HEK293 (cell line): ENCODE measurements at regions not wholly inside any gene's neighbourhood (a gene's known extent, or its start where the extent isn't known, plus 50 kb on each side); places are given as distances from the start of the nearest gene placed in this dataset.

ENCODE experiments used
- CTCF ChIA-PET: fragments of 350-600 bp; formaldehyde crosslinking; extraction: SDS; loops from one replicate; lab custom pipeline; 2021; ENCODE audit warnings: antibody characterized with exemption; lab: Yijun Ruan, JAX
- POLR2A ChIA-PET: fragments of 300-600 bp; formaldehyde crosslinking; extraction: SDS; loops from one replicate; lab custom pipeline; 2020; ENCODE audit warnings: antibody characterized with exemption, inconsistent platforms; lab: Yijun Ruan, JAX
- H3K27ac ChIP-seq: fragments of 200-500 bp; sonication (Bioruptor generic); 2 replicates; pipeline ENCODE4 v1.5.1; 2014; ENCODE audit warnings: low read depth, low read length, control low read depth, inconsistent platforms; ENCODE audit errors: extremely low read depth
- H3K36me3 ChIP-seq, 2 experiments: fragments of 200-500 bp in 1 of 2; sonication (Bioruptor generic) in 1 of 2; 1 replicate in 1 of 2; 2 replicates in 1 of 2; pipeline ENCODE4 v1.5.1; 2014 to 2017; ENCODE audit warnings: inconsistent platforms in 2 of 2, low read length in 2 of 2; ENCODE audit not compliant: control insufficient read depth in 2 of 2, insufficient read depth in 1 of 2
- H3K4me1 ChIP-seq: fragments of 200-500 bp; sonication (Bioruptor generic); 2 replicates; pipeline ENCODE4 v1.5.1; 2014; ENCODE audit warnings: mild to moderate bottlenecking, low read length, inconsistent platforms; ENCODE audit not compliant: control insufficient read depth, insufficient read depth
- H3K4me3 ChIP-seq: 2 replicates; pipeline ENCODE4 v1.5.1; 2011; ENCODE audit warnings: low read depth, mild to moderate bottlenecking, control low read depth, low read length, moderate library complexity
- H3K9me3 ChIP-seq: fragments of 200-500 bp; sonication (Bioruptor generic); 2 replicates; pipeline ENCODE4 v1.5.1; 2014; ENCODE audit warnings: low read depth, low read length, inconsistent platforms; ENCODE audit not compliant: control insufficient read depth, insufficient read depth
- GLIS1 ChIP-seq: fragments of 450-650 bp; formaldehyde crosslinking; IDR thresholded peaks from 2 replicates; pipeline ENCODE4 v1.5.1; 2016; ENCODE audit warnings: missing biosample characterization, missing genetic modification characterization
- PRDM2 ChIP-seq: fragments of 450-650 bp; formaldehyde crosslinking; IDR thresholded peaks from 2 replicates; pipeline ENCODE4 v1.5.1; 2016; ENCODE audit warnings: missing biosample characterization, missing genetic modification characterization, borderline replicate concordance
- SCRT1 ChIP-seq: fragments of 450-650 bp; formaldehyde crosslinking; IDR thresholded peaks from 2 replicates; pipeline ENCODE4 v1.5.1; 2016; ENCODE audit warnings: missing biosample characterization, missing genetic modification characterization, borderline replicate concordance
- SP3 ChIP-seq: fragments of 450-650 bp; formaldehyde crosslinking; IDR thresholded peaks from 2 replicates; pipeline ENCODE4 v1.5.1; 2016; ENCODE audit warnings: missing biosample characterization, missing genetic modification characterization
- ZNF10 ChIP-seq: fragments of 450-650 bp; formaldehyde crosslinking; IDR thresholded peaks from 2 replicates; pipeline ENCODE4 v1.5.1; 2017; ENCODE audit warnings: missing biosample characterization, missing genetic modification characterization
- ZNF169 ChIP-seq: fragments of 450-650 bp; formaldehyde crosslinking; IDR thresholded peaks from 2 replicates; pipeline ENCODE4 v1.5.1; 2016; ENCODE audit warnings: missing biosample characterization, missing genetic modification characterization
- ZNF221 ChIP-seq: fragments of 450-650 bp; formaldehyde crosslinking; IDR thresholded peaks from 2 replicates; pipeline ENCODE4 v1.5.1; 2017; ENCODE audit warnings: missing biosample characterization, missing genetic modification characterization, borderline replicate concordance
- ZNF335 ChIP-seq: fragments of 450-650 bp; formaldehyde crosslinking; conservative IDR thresholded peaks from 2 replicates; pipeline ENCODE4 v1.5.1; 2016; ENCODE audit warnings: missing biosample characterization, missing genetic modification characterization
- ZNF354C ChIP-seq: fragments of 450-650 bp; formaldehyde crosslinking; IDR thresholded peaks from 2 replicates; pipeline ENCODE4 v1.5.1; 2016; ENCODE audit warnings: missing biosample characterization, missing genetic modification characterization, low read depth, borderline replicate concordance
- ZNF510 ChIP-seq: fragments of 450-650 bp; formaldehyde crosslinking; IDR thresholded peaks from 2 replicates; pipeline ENCODE4 v1.5.1; 2018; ENCODE audit warnings: mild to moderate bottlenecking, missing genetic modification characterization, missing biosample characterization; ENCODE audit not compliant: insufficient replicate concordance
- ZNF555 ChIP-seq: fragments of 450-650 bp; formaldehyde crosslinking; conservative IDR thresholded peaks from 2 replicates; pipeline ENCODE4 v1.5.1; 2017; ENCODE audit warnings: missing biosample characterization, mild to moderate bottlenecking, missing genetic modification characterization, inconsistent platforms
- ZNF560 ChIP-seq: fragments of 450-650 bp; formaldehyde crosslinking; IDR thresholded peaks from 2 replicates; pipeline ENCODE4 v1.5.1; 2017; ENCODE audit warnings: missing biosample characterization, missing genetic modification characterization, borderline replicate concordance
- ZNF623 ChIP-seq: fragments of 450-650 bp; formaldehyde crosslinking; IDR thresholded peaks from 2 replicates; pipeline ENCODE4 v1.5.1; 2016; ENCODE audit warnings: missing biosample characterization, missing genetic modification characterization
- ZNF654 ChIP-seq: fragments of 450-650 bp; formaldehyde crosslinking; IDR thresholded peaks from 2 replicates; pipeline ENCODE4 v1.5.1; 2016; ENCODE audit warnings: low read depth, missing biosample characterization, missing genetic modification characterization
- ZNF660 ChIP-seq: fragments of 450-650 bp; IDR thresholded peaks from 2 replicates; pipeline ENCODE4 v1.5.1; 2018; ENCODE audit warnings: missing biosample characterization, mild to moderate bottlenecking, missing genetic modification characterization
- ZSCAN16 ChIP-seq: fragments of 450-650 bp; formaldehyde crosslinking; IDR thresholded peaks from 2 replicates; pipeline ENCODE4 v1.5.1; 2016; ENCODE audit warnings: missing biosample characterization, missing genetic modification characterization
- ZSCAN4 ChIP-seq: fragments of 450-650 bp; formaldehyde crosslinking; IDR thresholded peaks from 2 replicates; pipeline ENCODE4 v1.5.1; 2017; ENCODE audit warnings: missing biosample characterization, missing genetic modification characterization
- TF ChIP-seq, protein P1 (sequence below): fragments of 450-650 bp; formaldehyde crosslinking; IDR thresholded peaks from 2 replicates; pipeline ENCODE4 v1.5.1; 2016; ENCODE audit warnings: missing biosample characterization, missing genetic modification characterization
- TF ChIP-seq, protein P2 (sequence below): fragments of 450-650 bp; formaldehyde crosslinking; IDR thresholded peaks from 2 replicates; pipeline ENCODE4; 2016; ENCODE audit warnings: missing biosample characterization, missing genetic modification characterization
- TF ChIP-seq, protein P3 (sequence below): fragments of 450-650 bp; formaldehyde crosslinking; IDR thresholded peaks from 2 replicates; pipeline ENCODE4 v1.5.1; 2016; ENCODE audit warnings: missing biosample characterization, missing genetic modification characterization

DNA sequence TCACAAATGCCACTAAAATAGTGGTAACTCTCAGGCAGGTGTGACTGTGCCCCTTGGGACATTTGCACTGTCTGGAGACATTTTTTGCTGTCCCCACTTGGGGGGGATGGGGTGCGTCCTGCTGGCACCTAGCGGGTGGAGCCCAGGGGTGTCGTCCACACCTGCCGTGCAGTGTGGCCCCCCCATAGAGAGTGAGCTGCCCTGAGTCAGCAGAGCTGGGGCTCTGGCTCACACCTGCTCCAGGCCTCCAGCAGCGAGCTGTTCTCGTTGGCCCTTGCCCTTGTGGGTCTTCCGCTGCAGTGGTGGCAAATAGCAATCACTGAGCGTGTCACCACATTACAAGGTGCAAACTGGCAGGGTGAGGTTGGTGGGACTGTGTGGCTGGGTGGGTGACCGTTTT lies 64.6 kb downstream of the CLDN34 start:
- no peak overlapping the region for H3K4me3 ChIP-seq

DNA sequence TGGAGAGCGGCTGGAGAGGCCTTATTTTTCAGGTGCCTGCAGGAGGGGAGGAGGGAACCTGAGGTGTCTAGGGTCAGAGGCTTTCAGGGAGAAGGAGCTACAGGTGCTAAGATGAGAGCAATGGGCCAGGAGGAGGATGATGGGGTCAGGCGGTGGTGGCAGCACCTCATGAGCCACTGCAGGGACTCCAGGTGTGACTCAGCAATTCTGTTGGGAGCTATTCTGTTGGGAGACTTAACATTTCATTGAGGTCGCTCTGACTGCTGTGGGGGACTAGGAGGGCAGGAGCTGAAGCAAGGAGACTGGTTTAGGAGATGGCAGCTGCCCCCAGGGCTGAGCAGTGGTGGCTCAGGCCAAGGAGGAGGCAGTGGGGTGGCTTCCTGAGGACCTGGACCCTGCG lies 65.0 kb downstream of the CLDN34 start:
- ChIA-PET POLR2A (no interaction called here), CTCF (interaction anchor here (1.1 kb wide), 1 partner anchor 28 kb away, joined by 3 read pairs; no protein-coding TSS in a partner anchor)
- Histone ChIP-seq H3K36me3 (no peaks in the 10 kb centered on the region), H3K4me3 (no peak overlapping the region), H3K27ac (no peak overlapping the region), H3K9me3 (no peaks in the 10 kb centered on the region), H3K4me1 (no peaks in the 10 kb centered on the region)
- TF ChIP-seq SP3 (no peak), ZNF654 (tag by site-specific recombination) (no peak), ZNF169 (no peak), ZSCAN4 (tag by site-specific recombination) (no peak), ZNF660 (tag by site-specific recombination) (no peak), ZNF623 (tag by site-specific recombination) (no peak), ZNF354C (tag by site-specific recombination) (no peak), ZNF510 (tag by site-specific recombination) (no peak), ZNF555 (tag by site-specific recombination) (no peak), PRDM2 (tag by site-specific recombination) (no peak), SCRT1 (tag by site-specific recombination) (no peak), ZNF10 (tag by site-specific recombination) (no peak), ZSCAN16 (no peak), ZNF335 (no peak)
- TF ChIP-seq, protein P1, sequence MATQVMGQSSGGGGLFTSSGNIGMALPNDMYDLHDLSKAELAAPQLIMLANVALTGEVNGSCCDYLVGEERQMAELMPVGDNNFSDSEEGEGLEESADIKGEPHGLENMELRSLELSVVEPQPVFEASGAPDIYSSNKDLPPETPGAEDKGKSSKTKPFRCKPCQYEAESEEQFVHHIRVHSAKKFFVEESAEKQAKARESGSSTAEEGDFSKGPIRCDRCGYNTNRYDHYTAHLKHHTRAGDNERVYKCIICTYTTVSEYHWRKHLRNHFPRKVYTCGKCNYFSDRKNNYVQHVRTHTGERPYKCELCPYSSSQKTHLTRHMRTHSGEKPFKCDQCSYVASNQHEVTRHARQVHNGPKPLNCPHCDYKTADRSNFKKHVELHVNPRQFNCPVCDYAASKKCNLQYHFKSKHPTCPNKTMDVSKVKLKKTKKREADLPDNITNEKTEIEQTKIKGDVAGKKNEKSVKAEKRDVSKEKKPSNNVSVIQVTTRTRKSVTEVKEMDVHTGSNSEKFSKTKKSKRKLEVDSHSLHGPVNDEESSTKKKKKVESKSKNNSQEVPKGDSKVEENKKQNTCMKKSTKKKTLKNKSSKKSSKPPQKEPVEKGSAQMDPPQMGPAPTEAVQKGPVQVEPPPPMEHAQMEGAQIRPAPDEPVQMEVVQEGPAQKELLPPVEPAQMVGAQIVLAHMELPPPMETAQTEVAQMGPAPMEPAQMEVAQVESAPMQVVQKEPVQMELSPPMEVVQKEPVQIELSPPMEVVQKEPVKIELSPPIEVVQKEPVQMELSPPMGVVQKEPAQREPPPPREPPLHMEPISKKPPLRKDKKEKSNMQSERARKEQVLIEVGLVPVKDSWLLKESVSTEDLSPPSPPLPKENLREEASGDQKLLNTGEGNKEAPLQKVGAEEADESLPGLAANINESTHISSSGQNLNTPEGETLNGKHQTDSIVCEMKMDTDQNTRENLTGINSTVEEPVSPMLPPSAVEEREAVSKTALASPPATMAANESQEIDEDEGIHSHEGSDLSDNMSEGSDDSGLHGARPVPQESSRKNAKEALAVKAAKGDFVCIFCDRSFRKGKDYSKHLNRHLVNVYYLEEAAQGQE = no peak
- TF ChIP-seq, protein P2, sequence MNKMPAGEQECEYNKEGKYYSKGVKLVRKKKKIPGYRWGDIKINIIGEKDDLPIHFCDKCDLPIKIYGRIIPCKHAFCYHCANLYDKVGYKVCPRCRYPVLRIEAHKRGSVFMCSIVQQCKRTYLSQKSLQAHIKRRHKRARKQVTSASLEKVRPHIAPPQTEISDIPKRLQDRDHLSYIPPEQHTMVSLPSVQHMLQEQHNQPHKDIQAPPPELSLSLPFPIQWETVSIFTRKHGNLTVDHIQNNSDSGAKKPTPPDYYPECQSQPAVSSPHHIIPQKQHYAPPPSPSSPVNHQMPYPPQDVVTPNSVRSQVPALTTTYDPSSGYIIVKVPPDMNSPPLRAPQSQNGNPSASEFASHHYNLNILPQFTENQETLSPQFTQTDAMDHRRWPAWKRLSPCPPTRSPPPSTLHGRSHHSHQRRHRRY (tag by site-specific recombination) = no peak

More for the DNA sequence above, 64.6 kb downstream of the CLDN34 start:
- ChIA-PET POLR2A (interaction anchor here (0.6 kb wide), 1 partner anchor 1213 kb away, joined by 3 read pairs; no protein-coding TSS in a partner anchor), CTCF (interaction anchor here (1.1 kb wide), 1 partner anchor 28 kb away, joined by 3 read pairs; no protein-coding TSS in a partner anchor)
- H3K27ac ChIP-seq = no peak overlapping the region
- no peaks in the 10 kb centered on the region for H3K9me3 ChIP-seq
- TF ChIP-seq ZNF560 (no peak), GLIS1 (tag by site-specific recombination) (no peak), ZNF221 (tag by site-specific recombination) (no peak)
- TF ChIP-seq, protein P3, sequence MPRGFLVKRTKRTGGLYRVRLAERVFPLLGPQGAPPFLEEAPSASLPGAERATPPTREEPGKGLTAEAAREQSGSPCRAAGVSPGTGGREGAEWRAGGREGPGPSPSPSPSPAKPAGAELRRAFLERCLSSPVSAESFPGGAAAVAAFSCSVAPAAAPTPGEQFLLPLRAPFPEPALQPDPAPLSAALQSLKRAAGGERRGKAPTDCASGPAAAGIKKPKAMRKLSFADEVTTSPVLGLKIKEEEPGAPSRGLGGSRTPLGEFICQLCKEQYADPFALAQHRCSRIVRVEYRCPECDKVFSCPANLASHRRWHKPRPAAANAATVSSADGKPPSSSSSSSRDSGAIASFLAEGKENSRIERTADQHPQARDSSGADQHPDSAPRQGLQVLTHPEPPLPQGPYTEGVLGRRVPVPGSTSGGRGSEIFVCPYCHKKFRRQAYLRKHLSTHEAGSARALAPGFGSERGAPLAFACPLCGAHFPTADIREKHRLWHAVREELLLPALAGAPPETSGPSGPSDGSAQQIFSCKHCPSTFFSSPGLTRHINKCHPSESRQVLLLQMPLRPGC (tag by site-specific recombination) = no peak
- no peaks in the 10 kb centered on the region for H3K36me3 ChIP-seq
- H3K4me1 ChIP-seq = no peaks in the 10 kb centered on the region
